Spleen (tissue), 11 donors: ENCODE measurements at regions not wholly inside any gene's neighbourhood (a gene's known extent, or its start where the extent isn't known, plus 50 kb on each side); places are given as distances from the start of the nearest gene placed in this dataset.

Source experiments
- DNase-seq: peaks from one replicate; pipeline ENCODE4 v3.0.0-alpha.2; 2020
- H3K27ac ChIP-seq, 8 donors: fragments of 200-600 bp; sonication (generic) in 7 of 8; 1 replicate in 4 of 8; 2 replicates in 4 of 8; pipeline versions ENCODE4 v1.5.0 to v1.8.0; 2016 to 2021; ENCODE audit warnings: inconsistent platforms in 4 of 8, mild to moderate bottlenecking in 4 of 8, moderate library complexity in 1 of 8
- H3K27me3 ChIP-seq, 7 donors: fragments of 200-600 bp; sonication (generic) in 6 of 7; replicated peaks in 1 of 7; 1 replicate in 4 of 7; 2 replicates in 3 of 7; pipeline versions ENCODE4 v1.5.0 to v1.8.0; 2016 to 2021; ENCODE audit warnings: inconsistent platforms in 3 of 7, mild to moderate bottlenecking in 1 of 7
- H3K36me3 ChIP-seq, 6 donors: fragments of 200-600 bp; sonication (generic) in 5 of 6; 1 replicate in 4 of 6; 2 replicates in 2 of 6; pipeline versions ENCODE4 v1.5.0 to v1.8.0; 2016 to 2021; ENCODE audit warnings: inconsistent platforms in 2 of 6
- H3K4me1 ChIP-seq, 6 donors: fragments of 200-600 bp; sonication (generic) in 5 of 6; 1 replicate in 3 of 6; 2 replicates in 3 of 6; pipeline versions ENCODE4 v1.5.0 to v1.8.0; 2016 to 2021; ENCODE audit warnings: inconsistent platforms in 3 of 6
- H3K4me3 ChIP-seq, 8 donors: fragments of 200-600 bp; sonication (generic) in 7 of 8; 1 replicate in 4 of 8; 2 replicates in 4 of 8; pipeline versions ENCODE4 v1.5.0 to v1.8.0; 2016 to 2021; ENCODE audit warnings: inconsistent platforms in 4 of 8, mild to moderate bottlenecking in 4 of 8, moderate library complexity in 2 of 8
- H3K9me3 ChIP-seq, 8 donors: fragments of 200-600 bp; sonication (generic) in 7 of 8; 1 replicate in 4 of 8; 2 replicates in 4 of 8; pipeline versions ENCODE4 v1.5.0 to v1.8.0; 2016 to 2021; ENCODE audit warnings: inconsistent platforms in 4 of 8
- POLR2A ChIP-seq, 3 donors: fragments of 450-650 bp; IDR thresholded peaks; one replicate each; pipeline ENCODE4 v1.5.1; 2017; ENCODE audit warnings: antibody characterized with exemption in 3 of 3, mild to moderate bottlenecking in 1 of 3
- POLR2AphosphoS5 ChIP-seq, 3 donors: sonication (generic); formaldehyde crosslinking; IDR thresholded peaks; one replicate each; pipeline ENCODE4 v1.5.1; 2017; ENCODE audit warnings: antibody characterized with exemption in 3 of 3
- WGBS, 5 donors: extraction: QIAGEN DNeasy Blood & Tissue Kit in 3 of 5; methylation state at CpG; one replicate each; pipeline versions ENCODE4 v1.1.5 to v1.1.7; 2013 to 2018; 5-methylcytosine and 5-hydroxymethylcytosine counted together
- intact Hi-C: fragments of 100-400 bp; cut with DNase I; formaldehyde crosslinking; loops from one replicate; pipeline ENCODE4 v1.15.0; 2023; ENCODE audit warnings: low total_unique reads
- TF ChIP-seq, protein P1 (sequence below), 11 experiments: fragments of 200-600 bp in 7 of 11; fragments of 450-650 bp in 4 of 11; sonication (generic) in 4 of 11; IDR thresholded peaks in 8 of 11; conservative IDR thresholded peaks in 3 of 11; 1 replicate in 7 of 11; 2 replicates in 4 of 11; pipeline versions ENCODE4 v1.4.0 to v1.8.0; 2016 to 2021; ENCODE audit warnings: antibody characterized with exemption in 11 of 11, inconsistent platforms in 4 of 11, mild to moderate bottlenecking in 1 of 11
- donor health status: healthy with polysubstance abuse.
- donor health status: DM: no; HTN: no; CAD: no; lungs with moderate emphysema.
- donor health status: DM: no; HTN: no; CAD: no.
- donor health status: Bipolar disorder and iron deficiency.
- donor health status: healthy.
- donor health status: DM: no; HTN: no; CAD: no.
- donor health status: DM: yes; HTN: yes; CAD: no.

DNA sequence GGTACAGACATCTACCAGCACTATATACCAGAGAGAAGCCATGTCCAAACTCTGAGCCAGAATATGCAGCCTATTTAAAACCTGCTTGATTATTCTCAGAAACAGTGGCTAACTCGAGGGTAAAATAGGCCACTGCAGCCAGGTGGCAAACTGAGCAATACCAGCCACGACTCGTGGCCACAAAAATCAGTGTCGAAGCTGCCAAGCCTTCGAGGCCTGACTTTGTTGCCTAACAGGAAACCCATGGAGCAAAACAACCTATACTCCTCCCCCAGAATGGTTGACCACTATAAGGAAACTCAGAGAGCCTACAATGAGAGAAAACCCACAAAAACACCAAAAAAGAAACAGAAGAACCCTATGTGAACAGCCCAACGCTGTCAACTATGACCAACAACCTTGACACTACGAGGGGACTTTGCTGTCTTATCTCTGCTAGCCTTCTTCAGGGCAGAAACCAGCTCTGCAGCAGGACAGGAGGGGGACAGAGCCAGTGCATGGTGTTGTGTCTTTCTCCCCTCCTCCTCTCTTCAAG is 133.8 kb downstream of the TMEM174 start:
- Histone ChIP-seq H3K4me1 (peaks cover 0 to 18% (median 8%) of the 10 kb centered on the region in 6 donors), H3K27me3 (peaks cover 4 to 95% (median 63%) of the 10 kb centered on the region in 7 donors), H3K4me3 (no peak overlapping the region), H3K27ac (no peak overlapping the region), H3K9me3 (peaks cover 0 to 8% (median 0%) of the 10 kb centered on the region in 8 donors), H3K36me3 (no peaks in the 10 kb centered on the region)
- WGBS, 5 donors = 45 to 60% (median 56%) methylated on average over 7 of the region's 7 CpGs
- no peak for TF ChIP-seq POLR2AphosphoS5 (IDR thresholded peaks at IDR 0.05)
- TF ChIP-seq, protein P1, sequence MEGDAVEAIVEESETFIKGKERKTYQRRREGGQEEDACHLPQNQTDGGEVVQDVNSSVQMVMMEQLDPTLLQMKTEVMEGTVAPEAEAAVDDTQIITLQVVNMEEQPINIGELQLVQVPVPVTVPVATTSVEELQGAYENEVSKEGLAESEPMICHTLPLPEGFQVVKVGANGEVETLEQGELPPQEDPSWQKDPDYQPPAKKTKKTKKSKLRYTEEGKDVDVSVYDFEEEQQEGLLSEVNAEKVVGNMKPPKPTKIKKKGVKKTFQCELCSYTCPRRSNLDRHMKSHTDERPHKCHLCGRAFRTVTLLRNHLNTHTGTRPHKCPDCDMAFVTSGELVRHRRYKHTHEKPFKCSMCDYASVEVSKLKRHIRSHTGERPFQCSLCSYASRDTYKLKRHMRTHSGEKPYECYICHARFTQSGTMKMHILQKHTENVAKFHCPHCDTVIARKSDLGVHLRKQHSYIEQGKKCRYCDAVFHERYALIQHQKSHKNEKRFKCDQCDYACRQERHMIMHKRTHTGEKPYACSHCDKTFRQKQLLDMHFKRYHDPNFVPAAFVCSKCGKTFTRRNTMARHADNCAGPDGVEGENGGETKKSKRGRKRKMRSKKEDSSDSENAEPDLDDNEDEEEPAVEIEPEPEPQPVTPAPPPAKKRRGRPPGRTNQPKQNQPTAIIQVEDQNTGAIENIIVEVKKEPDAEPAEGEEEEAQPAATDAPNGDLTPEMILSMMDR (IDR thresholded peaks at IDR 0.05 in 8 of 11, conservative IDR thresholded peaks at IDR 0.05 in 3 of 11) = no peak
- TF ChIP-seq POLR2A (IDR thresholded peaks at IDR 0.05) = no peak
- no peak for DNase-seq
- intact Hi-C loops = no loop called here

GRCh38 chr5:73306078-73306719 is 133.2 kb downstream of the TMEM174 start:
- 60 to 75% (median 67%) methylated on average over 4 of the region's 4 CpGs for WGBS, 5 donors
- H3K27me3 ChIP-seq = peaks cover 8 to 95% (median 63%) of the 10 kb centered on the region in 7 donors
- no peak for DNase-seq
- peaks cover 0 to 11% (median 5%) of the 10 kb centered on the region in 6 donors for H3K4me1 ChIP-seq
- TF ChIP-seq POLR2AphosphoS5 (IDR thresholded peaks at IDR 0.05) (no peak), POLR2A (IDR thresholded peaks at IDR 0.05) (no peak)
- TF ChIP-seq, protein P1 (IDR thresholded peaks at IDR 0.05 in 8 of 11, conservative IDR thresholded peaks at IDR 0.05 in 3 of 11) = no peak
- peaks cover 0 to 8% (median 0%) of the 10 kb centered on the region in 8 donors for H3K9me3 ChIP-seq
- no peak overlapping the region for H3K4me3 ChIP-seq
- no peak overlapping the region for H3K27ac ChIP-seq
- intact Hi-C loops = no loop called here
- H3K36me3 ChIP-seq = no peaks in the 10 kb centered on the region

- TF ChIP-seq POLR2A (IDR thresholded peaks at IDR 0.05) (no peak), POLR2AphosphoS5 (IDR thresholded peaks at IDR 0.05) (no peak)
- TF ChIP-seq, protein P1 (IDR thresholded peaks at IDR 0.05 in 8 of 11, conservative IDR thresholded peaks at IDR 0.05 in 3 of 11) = no peak
- H3K4me1 ChIP-seq = peaks cover 0 to 15% (median 5%) of the 10 kb centered on the region in 6 donors
- H3K27me3 ChIP-seq = peaks cover 13 to 95% (median 63%) of the 10 kb centered on the region in 7 donors
- DNase-seq = no peak
- peaks cover 0 to 8% (median 0%) of the 10 kb centered on the region in 8 donors for H3K9me3 ChIP-seq
- H3K4me3 ChIP-seq = no peak overlapping the region
- intact Hi-C loops = no loop called here
- no peak overlapping the region for H3K27ac ChIP-seq
- H3K36me3 ChIP-seq = no peaks in the 10 kb centered on the region
- 73 to 85% (median 79%) methylated on average over 3 of the region's 3 CpGs for WGBS, 5 donors
Measured at GRCh38 chr5:73305386-73305785, 132.4 kb downstream of the TMEM174 start.

DNA sequence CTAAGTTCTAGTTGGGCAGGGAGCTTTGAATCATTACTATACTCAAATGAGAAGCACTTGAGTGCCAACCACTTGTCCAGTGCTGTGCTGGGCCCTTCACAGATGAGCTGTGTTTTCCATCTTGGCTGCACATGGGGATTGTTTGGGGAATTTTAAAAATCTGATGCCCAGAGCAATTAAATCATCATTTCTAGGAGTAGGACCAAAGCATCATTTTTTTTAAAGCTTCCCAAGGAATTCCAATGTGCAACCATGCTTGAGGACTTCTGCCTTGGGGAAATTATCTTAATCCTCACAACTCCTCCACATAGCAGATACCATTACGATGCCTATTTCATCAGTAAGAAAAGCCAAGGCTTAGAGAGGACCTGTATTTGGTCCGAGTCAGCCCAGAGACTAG is 131.4 kb downstream of the TMEM174 start:
- peaks cover 0 to 8% (median 0%) of the 10 kb centered on the region in 8 donors for H3K9me3 ChIP-seq
- H3K4me3 ChIP-seq = no peak overlapping the region
- 61 to 75% (median 72%) methylated on average over 2 of the region's 2 CpGs for WGBS, 5 donors
- no peak for DNase-seq
- no peaks in the 10 kb centered on the region for H3K36me3 ChIP-seq
- peaks cover 6 to 25% (median 12%) of the 10 kb centered on the region in 6 donors for H3K4me1 ChIP-seq
- intact Hi-C loops = no loop called here
- no peak overlapping the region for H3K27ac ChIP-seq
- peaks cover 18 to 95% (median 67%) of the 10 kb centered on the region in 7 donors for H3K27me3 ChIP-seq
- TF ChIP-seq, protein P1 (IDR thresholded peaks at IDR 0.05 in 8 of 11, conservative IDR thresholded peaks at IDR 0.05 in 3 of 11) = no peak
- TF ChIP-seq POLR2A (IDR thresholded peaks at IDR 0.05) (no peak), POLR2AphosphoS5 (IDR thresholded peaks at IDR 0.05) (no peak)
